H9 (cell line): ENCODE measurements at regions not wholly inside any gene's neighbourhood (a gene's known extent, or its start where the extent isn't known, plus 50 kb on each side); places are given as distances from the start of the nearest gene placed in this dataset.

Experiments
- DNase-seq: peaks from one replicate; pipeline ENCODE4 v3.0.0-alpha.2; 2017
- H2AFZ ChIP-seq: one replicate; pipeline ENCODE4 v1.6.1; 2013; ENCODE audit warnings: mild to moderate bottlenecking, low read length, control low read depth, moderate library complexity
- H2AK5ac ChIP-seq: 2 replicates; pipeline ENCODE4 v1.6.1; 2013; ENCODE audit warnings: low read length, control low read depth, mixed read lengths; ENCODE audit not compliant: insufficient read length
- H2BK120ac ChIP-seq: one replicate; pipeline ENCODE4 v1.6.1; 2013; ENCODE audit warnings: low read depth, mild to moderate bottlenecking, low read length, control low read depth, inconsistent platforms; ENCODE audit not compliant: poor library complexity, severe bottlenecking
- H2BK12ac ChIP-seq: 2 replicates; pipeline ENCODE4 v1.6.1; 2013; ENCODE audit warnings: low read length, control low read depth, mixed read lengths, low read depth; ENCODE audit not compliant: insufficient read length
- H2BK15ac ChIP-seq: 2 replicates; pipeline ENCODE4 v1.6.1; 2013; ENCODE audit warnings: low read depth, low read length, control low read depth
- H2BK20ac ChIP-seq: one replicate; pipeline ENCODE4 v1.6.1; 2013; ENCODE audit warnings: low read depth, mild to moderate bottlenecking, low read length, control low read depth, inconsistent platforms; ENCODE audit not compliant: poor library complexity, severe bottlenecking
- H2BK5ac ChIP-seq: 2 replicates; pipeline ENCODE4 v1.6.1; 2013; ENCODE audit warnings: low read length, control low read depth, mixed read lengths; ENCODE audit not compliant: insufficient read length
- H3K14ac ChIP-seq: 2 replicates; pipeline ENCODE4 v1.6.1; 2013; ENCODE audit warnings: low read length, control low read depth; ENCODE audit not compliant: insufficient read depth
- H3K18ac ChIP-seq: 2 replicates; pipeline ENCODE4 v1.6.1; 2013; ENCODE audit warnings: low read depth, mild to moderate bottlenecking, mixed read lengths, low read length, control low read depth; ENCODE audit not compliant: insufficient read length
- H3K23ac ChIP-seq: 2 replicates; pipeline ENCODE4 v1.6.1; 2013; ENCODE audit warnings: low read length, control low read depth, mixed read lengths, low read depth; ENCODE audit not compliant: insufficient read length
- H3K23me2 ChIP-seq: 2 replicates; pipeline ENCODE4 v1.6.1; 2013; ENCODE audit warnings: low read depth, mild to moderate bottlenecking, mixed read lengths, low read length, control low read depth; ENCODE audit not compliant: insufficient read length, poor library complexity, severe bottlenecking
- H3K27ac ChIP-seq: 2 replicates; pipeline ENCODE4 v1.5.1; 2013; ENCODE audit warnings: low read length, control low read depth, mixed read lengths, low read depth; ENCODE audit not compliant: insufficient read length
- H3K27me3 ChIP-seq: 2 replicates; pipeline ENCODE4 v1.6.1; 2013; ENCODE audit warnings: low read length, control low read depth, inconsistent platforms; ENCODE audit not compliant: insufficient read depth
- H3K4ac ChIP-seq: 2 replicates; pipeline ENCODE4 v1.6.1; 2013; ENCODE audit warnings: low read depth, mild to moderate bottlenecking, control low read depth, inconsistent platforms, low read length, moderate library complexity
- H3K4me1 ChIP-seq: 2 replicates; pipeline ENCODE4 v1.6.1; 2013; ENCODE audit warnings: low read length, control low read depth, inconsistent platforms; ENCODE audit not compliant: insufficient read depth
- H3K4me2 ChIP-seq: 2 replicates; pipeline ENCODE4 v1.6.1; 2013; ENCODE audit warnings: low read length, control low read depth, mixed read lengths; ENCODE audit not compliant: insufficient read length, insufficient read depth
- H3K56ac ChIP-seq: 2 replicates; pipeline ENCODE4 v1.6.1; 2013; ENCODE audit warnings: low read depth, mild to moderate bottlenecking, mixed read lengths, low read length, control low read depth; ENCODE audit not compliant: insufficient read length
- H3K79me1 ChIP-seq: 2 replicates; pipeline ENCODE4 v1.6.1; 2013; ENCODE audit warnings: low read depth, mild to moderate bottlenecking, moderate library complexity, low read length, control low read depth, inconsistent platforms; ENCODE audit not compliant: insufficient read depth, poor library complexity, severe bottlenecking
- H3K79me2 ChIP-seq: 2 replicates; pipeline ENCODE4 v1.6.1; 2013; ENCODE audit warnings: low read length, control low read depth, inconsistent platforms; ENCODE audit not compliant: insufficient read depth
- H3K9ac ChIP-seq: 2 replicates; pipeline ENCODE4 v1.6.1; 2013; ENCODE audit warnings: low read length, control low read depth, mixed read lengths; ENCODE audit not compliant: insufficient read length; ENCODE audit errors: extremely low read depth
- H3K9me3 ChIP-seq: one replicate; pipeline ENCODE4 v1.6.1; 2013; ENCODE audit warnings: low read depth, low read length, inconsistent platforms; ENCODE audit not compliant: control insufficient read depth
- H3T11ph ChIP-seq: one replicate; pipeline ENCODE4 v1.6.1; 2013; ENCODE audit warnings: mild to moderate bottlenecking, low read length, control low read depth, inconsistent platforms
- H4K20me1 ChIP-seq: one replicate; pipeline ENCODE4 v1.6.1; 2013; ENCODE audit not compliant: control insufficient read depth, insufficient read length, insufficient read depth
- H4K5ac ChIP-seq: 2 replicates; pipeline ENCODE4 v1.6.1; 2013; ENCODE audit warnings: low read depth, mild to moderate bottlenecking, mixed read lengths, low read length, control low read depth; ENCODE audit not compliant: insufficient read length
- H4K8ac ChIP-seq: replicated peaks from 2 replicates; pipeline ENCODE4 v1.6.1; 2013; ENCODE audit warnings: low read length, control low read depth, mixed read lengths, low read depth; ENCODE audit not compliant: insufficient read length
- H4K91ac ChIP-seq: 2 replicates; pipeline ENCODE4 v1.6.1; 2013; ENCODE audit warnings: low read depth, mild to moderate bottlenecking, moderate library complexity, mixed read lengths, low read length, control low read depth; ENCODE audit not compliant: insufficient read length
- H3K27ac Mint-ChIP-seq, 3 experiments: 2 replicates in 2 of 3; 3 replicates in 1 of 3; pipeline ENCODE4 v1.8.0; 2020 to 2021; ENCODE audit warnings: mixed read lengths in 3 of 3, mild to moderate bottlenecking in 1 of 3, moderate library complexity in 1 of 3
- H3K27me3 Mint-ChIP-seq: 2 replicates; pipeline ENCODE4 v1.8.0; 2021; ENCODE audit warnings: low read depth, mild to moderate bottlenecking, moderate library complexity, mixed read lengths
- H3K36me3 Mint-ChIP-seq, 3 experiments: 2 replicates in 2 of 3; 3 replicates in 1 of 3; pipeline ENCODE4 v1.8.0; 2020 to 2021; ENCODE audit warnings: low read depth in 3 of 3, mixed read lengths in 3 of 3; ENCODE audit not compliant: insufficient read depth in 1 of 3
- H3K4me1 Mint-ChIP-seq, 2 experiments: 2 replicates each; pipeline ENCODE4 v1.8.0; 2020; ENCODE audit warnings: mixed read lengths in 2 of 2
- H3K4me3 Mint-ChIP-seq, 2 experiments: 2 replicates in 1 of 2; 3 replicates in 1 of 2; pipeline ENCODE4 v1.8.0; 2020 to 2021; ENCODE audit warnings: mild to moderate bottlenecking in 2 of 2, mixed read lengths in 2 of 2, moderate library complexity in 1 of 2
- H3K9me3 Mint-ChIP-seq, 2 experiments: 2 replicates in 1 of 2; 3 replicates in 1 of 2; pipeline ENCODE4 v1.8.0; 2020; ENCODE audit warnings: mild to moderate bottlenecking in 2 of 2, mixed read lengths in 2 of 2, moderate library complexity in 1 of 2
- CTCF ChIP-seq: fragments of 200-600 bp; sonication (generic); conservative IDR thresholded peaks from 3 replicates; pipeline ENCODE4 v1.8.0; 2021; ENCODE audit warnings: antibody characterized with exemption, mild to moderate bottlenecking
- WGBS: extraction: QIAGEN DNeasy Blood & Tissue Kit; methylation state at CpG from one replicate; pipeline ENCODE4 v1.1.7; 2013; ENCODE audit warnings: missing lambda C conversion rate, low lambda C conversion rate, mixed read lengths; ENCODE audit not compliant: insufficient read length; ENCODE audit errors: extremely low coverage; 5-methylcytosine and 5-hydroxymethylcytosine counted together

GRCh38 chr9:36471359-36471758 lies 71.3 kb upstream of the RNF38 start:
- no peak overlapping the region for H3K4me3 Mint-ChIP-seq
- no peak overlapping the region for H2BK20ac ChIP-seq
- H2BK12ac ChIP-seq, result no peak overlapping the region
- H3K9me3 ChIP-seq, result no peaks in the 10 kb centered on the region
- H2BK15ac ChIP-seq, result no peak overlapping the region
- H3K23ac ChIP-seq, result no peak overlapping the region
- no peaks in the 10 kb centered on the region for H3K27me3 Mint-ChIP-seq
- no peaks in the 10 kb centered on the region for H3K9me3 Mint-ChIP-seq
- no peaks in the 10 kb centered on the region for H3K23me2 ChIP-seq
- no peak overlapping the region for H3K4me2 ChIP-seq
- peak overlapping the region in 2 of 3 experiments; percentile 6 to 94; a peak in 2 of 7 replicates for H3K27ac Mint-ChIP-seq
- DNase-seq, result no peak
- no peaks in the 10 kb centered on the region for H4K20me1 ChIP-seq
- H2AK5ac ChIP-seq, result no peak overlapping the region
- H3K27me3 ChIP-seq, result no peaks in the 10 kb centered on the region
- H3K14ac ChIP-seq, result no peak overlapping the region
- no peak for TF ChIP-seq CTCF
- H3K4me1 ChIP-seq, result no peaks in the 10 kb centered on the region; the same call in 1 of the 2 replicates
- H2BK5ac ChIP-seq, result no peak overlapping the region
- H2BK120ac ChIP-seq, result no peak overlapping the region
- H2AFZ ChIP-seq, result no peak overlapping the region
- H3K9ac ChIP-seq, result no peak overlapping the region
- no peak overlapping the region for H3K18ac ChIP-seq
- H3K79me1 ChIP-seq, result peaks cover 11% of the 10 kb centered on the region
- peaks cover 0 to 10% (median 9%) of the 10 kb centered on the region in 3 experiments; a peak in 6 of 7 replicates for H3K36me3 Mint-ChIP-seq
- peaks cover 23% of the 10 kb centered on the region; the same call in 1 of the 2 replicates for H3K79me2 ChIP-seq
- no CpG with 5 or more reads among the region's 3 CpGs for WGBS
- H3K56ac ChIP-seq, result no peak overlapping the region
- no peak overlapping the region for H4K5ac ChIP-seq
- no peak overlapping the region for H3K27ac ChIP-seq
- H3T11ph ChIP-seq, result no peak overlapping the region
- peaks cover 12 to 13% of the 10 kb centered on the region in 2 experiments for H3K4me1 Mint-ChIP-seq
- no peak overlapping the region for H3K4ac ChIP-seq
- no peak overlapping the region for H4K91ac ChIP-seq
- H4K8ac ChIP-seq, result no peak overlapping the region
